GM13977 (cell line): ENCODE measurements at regions not wholly inside any gene's neighbourhood (a gene's known extent, or its start where the extent isn't known, plus 50 kb on each side); places are given as distances from the start of the nearest gene placed in this dataset.

Experiments used
- DNase-seq: peaks from one replicate; pipeline ENCODE4 v3.0.0; 2012; ENCODE audit warnings: low spot score
- in situ Hi-C: fragments of 300-500 bp; cut with MboI; formaldehyde crosslinking; loops from one replicate; pipeline ENCODE4 v1.12.0; 2022; ENCODE audit warnings: low sequenced_read_pairs, low pct_unique_long_range_greater_than_20kb, mixed read lengths, inconsistent platforms; ENCODE audit not compliant: unreplicated experiment
- TF ChIP-seq, protein P1 (sequence below): IDR thresholded peaks from 2 replicates; pipeline ENCODE4 v1.5.1; 2012; ENCODE audit warnings: mild to moderate bottlenecking, control low read depth; ENCODE audit not compliant: insufficient read depth; ENCODE audit errors: extremely low read depth, missing control alignments

DNA sequence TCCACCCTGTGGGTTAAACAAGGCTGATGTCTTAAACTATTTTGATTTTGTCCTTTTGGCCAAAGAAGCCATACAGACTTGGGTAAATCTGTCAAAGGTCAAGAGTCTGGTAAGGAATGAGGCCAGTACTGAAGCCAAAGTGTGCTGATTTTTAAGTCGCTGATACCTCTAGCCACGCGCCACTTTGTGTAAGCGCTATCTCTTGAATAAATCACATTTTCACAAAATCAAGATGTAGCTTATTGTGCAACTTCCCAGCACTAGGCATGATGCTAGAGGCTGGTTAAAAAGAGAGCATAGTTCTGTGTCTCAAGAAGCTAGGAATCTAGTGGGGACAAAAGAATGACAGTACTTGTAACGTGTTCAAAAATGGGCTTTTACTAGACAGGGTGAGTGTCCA lies 510.6 kb upstream of the RAB6C start:
- TF ChIP-seq, protein P1, sequence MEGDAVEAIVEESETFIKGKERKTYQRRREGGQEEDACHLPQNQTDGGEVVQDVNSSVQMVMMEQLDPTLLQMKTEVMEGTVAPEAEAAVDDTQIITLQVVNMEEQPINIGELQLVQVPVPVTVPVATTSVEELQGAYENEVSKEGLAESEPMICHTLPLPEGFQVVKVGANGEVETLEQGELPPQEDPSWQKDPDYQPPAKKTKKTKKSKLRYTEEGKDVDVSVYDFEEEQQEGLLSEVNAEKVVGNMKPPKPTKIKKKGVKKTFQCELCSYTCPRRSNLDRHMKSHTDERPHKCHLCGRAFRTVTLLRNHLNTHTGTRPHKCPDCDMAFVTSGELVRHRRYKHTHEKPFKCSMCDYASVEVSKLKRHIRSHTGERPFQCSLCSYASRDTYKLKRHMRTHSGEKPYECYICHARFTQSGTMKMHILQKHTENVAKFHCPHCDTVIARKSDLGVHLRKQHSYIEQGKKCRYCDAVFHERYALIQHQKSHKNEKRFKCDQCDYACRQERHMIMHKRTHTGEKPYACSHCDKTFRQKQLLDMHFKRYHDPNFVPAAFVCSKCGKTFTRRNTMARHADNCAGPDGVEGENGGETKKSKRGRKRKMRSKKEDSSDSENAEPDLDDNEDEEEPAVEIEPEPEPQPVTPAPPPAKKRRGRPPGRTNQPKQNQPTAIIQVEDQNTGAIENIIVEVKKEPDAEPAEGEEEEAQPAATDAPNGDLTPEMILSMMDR: no peak
- in situ Hi-C loops: no loop called here
- no peak for DNase-seq

DNA sequence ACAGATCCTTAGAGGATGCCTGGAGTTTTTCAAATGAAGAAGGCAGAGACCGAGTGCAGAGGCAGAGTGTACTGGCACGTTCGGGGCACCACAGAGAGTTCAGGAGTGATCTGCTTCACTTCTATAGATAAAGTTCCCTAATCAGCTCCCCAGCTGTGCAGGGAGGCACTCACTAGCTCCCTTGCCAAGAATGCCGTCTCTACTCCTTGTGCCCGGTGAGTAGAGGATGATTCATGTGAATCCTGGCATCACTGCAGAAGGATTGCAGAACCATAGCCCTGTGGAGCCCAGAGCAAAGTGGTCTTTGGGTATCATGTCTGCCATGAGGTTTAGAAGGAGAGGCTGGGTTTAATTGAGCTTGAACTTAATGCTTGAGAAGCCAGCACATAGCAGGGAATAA lies 510.1 kb upstream of the RAB6C start:
- TF ChIP-seq, protein P1: no peak
- in situ Hi-C loops: no loop called here
- no peak for DNase-seq

DNA sequence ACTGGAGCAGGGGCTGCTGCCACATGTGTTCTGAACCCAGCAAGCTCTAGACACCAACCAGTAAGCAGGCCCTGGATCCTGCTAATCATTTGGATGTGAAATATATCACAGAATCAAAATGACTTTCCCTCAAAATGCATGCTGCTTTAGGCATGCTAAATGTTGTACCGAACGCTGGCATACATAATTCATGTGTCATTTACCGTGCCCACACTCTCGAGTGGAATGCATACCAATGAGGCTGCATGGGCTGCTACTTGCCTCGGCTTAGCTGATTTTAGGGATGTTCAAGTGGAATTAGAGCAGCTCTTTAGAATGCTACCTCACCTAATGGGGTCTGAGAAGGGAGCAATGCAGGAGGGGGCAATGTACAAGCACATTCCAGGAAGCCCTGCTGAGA lies 509.6 kb upstream of the RAB6C start:
- TF ChIP-seq, protein P1: no peak
- in situ Hi-C loops: no loop called here
- no peak for DNase-seq

DNA sequence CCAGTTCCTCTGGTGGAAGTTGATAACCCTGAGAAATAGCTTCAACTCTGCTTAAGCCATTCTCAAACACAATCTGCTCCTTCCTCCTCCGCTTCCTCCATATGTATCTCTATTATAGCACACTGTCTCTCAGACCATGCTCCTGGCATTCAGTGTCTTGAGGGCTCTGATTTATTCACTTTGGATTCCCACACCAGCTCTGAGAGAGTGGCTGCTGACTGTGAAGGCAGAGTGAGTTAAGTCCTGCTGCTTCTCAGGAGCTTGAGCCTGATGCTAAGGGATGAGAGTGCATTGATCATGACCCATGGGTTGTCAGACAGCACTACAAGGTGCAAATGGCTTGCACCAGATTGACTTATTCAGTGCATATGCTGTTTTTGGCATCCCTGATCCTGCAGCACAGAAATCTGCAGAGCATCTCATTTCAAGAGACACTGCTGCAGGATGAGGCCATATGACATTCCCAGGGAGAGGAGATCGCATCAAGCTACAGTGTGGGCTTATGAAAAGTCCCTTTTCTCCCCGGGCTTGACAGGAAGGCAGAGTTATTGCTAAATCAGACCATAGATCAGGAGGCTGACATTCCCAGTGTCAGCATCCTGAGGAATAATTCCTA lies 500.5 kb upstream of the RAB6C start:
- TF ChIP-seq, protein P1: no peak
- DNase-seq: no peak
- in situ Hi-C loops: no loop called here

DNA sequence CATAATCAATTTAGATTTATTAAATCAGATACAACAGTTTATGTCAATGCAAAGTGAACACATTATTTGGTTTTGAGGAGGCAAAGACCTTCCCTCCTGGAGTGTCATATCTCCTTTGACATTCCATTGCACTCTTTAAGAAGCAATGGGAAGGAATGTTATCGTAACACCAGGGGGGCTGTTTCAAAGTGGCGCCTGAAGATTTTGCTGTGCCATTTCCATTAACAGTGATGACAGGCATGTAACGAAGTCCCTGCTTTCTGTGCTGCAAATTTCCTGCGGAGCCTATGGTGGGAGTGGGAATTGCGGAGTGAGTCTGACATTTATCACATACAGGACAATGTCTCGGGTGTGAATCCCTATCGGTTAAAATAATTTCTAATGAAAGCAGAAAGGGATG lies 499.6 kb upstream of the RAB6C start:
- in situ Hi-C loops: no loop called here
- DNase-seq: no peak
- TF ChIP-seq, protein P1: no peak

DNA sequence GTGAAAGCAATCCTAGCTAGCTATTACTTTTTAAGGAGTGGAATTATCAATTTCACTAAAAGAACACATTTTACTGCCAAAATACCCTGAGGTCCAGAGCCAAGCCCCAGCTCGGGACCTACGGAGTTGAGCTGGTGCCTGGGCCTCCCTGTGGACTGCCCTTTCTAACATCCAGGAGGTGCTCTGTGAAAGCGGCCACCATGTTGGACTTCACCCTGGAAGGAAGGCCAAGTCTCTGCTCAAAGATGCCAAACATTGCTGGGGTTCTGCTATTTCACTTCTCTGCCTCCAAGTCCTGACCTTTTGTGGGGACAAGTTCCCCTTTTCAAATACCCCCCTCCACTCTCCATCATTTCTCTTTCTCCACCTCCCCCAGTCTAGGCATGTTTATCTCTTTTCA lies 498.7 kb upstream of the RAB6C start:
- in situ Hi-C loops: no loop called here
- DNase-seq: no peak
- TF ChIP-seq, protein P1: no peak
